GM23248 (cell line): ENCODE measurements at regions not wholly inside any gene's neighbourhood (a gene's known extent, or its start where the extent isn't known, plus 50 kb on each side); places are given as distances from the start of the nearest gene placed in this dataset.

Experiments
- DNase-seq: peaks from one replicate; pipeline ENCODE4 v3.0.0-alpha.2; 2015
- H2AFZ ChIP-seq: fragments of 200-600 bp; sonication (generic); 2 replicates; pipeline ENCODE4 v1.6.1; 2016; ENCODE audit warnings: antibody characterized with exemption
- H3F3A ChIP-seq: fragments of 200-600 bp; sonication (generic); 2 replicates; pipeline ENCODE4 v1.6.1; 2016; ENCODE audit warnings: mild to moderate bottlenecking, antibody characterized with exemption, mixed run types; ENCODE audit not compliant: insufficient read depth
- H3K27ac ChIP-seq: fragments of 200-600 bp; sonication (generic); 2 replicates; pipeline ENCODE4 v1.5.1; 2016; ENCODE audit warnings: mild to moderate bottlenecking
- H3K27me3 ChIP-seq: fragments of 200-600 bp; sonication (generic); replicated peaks from 2 replicates; pipeline ENCODE4 v1.6.1; 2016; ENCODE audit warnings: mild to moderate bottlenecking; ENCODE audit not compliant: insufficient read depth
- H3K36me3 ChIP-seq: fragments of 200-600 bp; sonication (generic); 2 replicates; pipeline ENCODE4 v1.6.1; 2016; ENCODE audit warnings: low read depth, mild to moderate bottlenecking
- H3K4me1 ChIP-seq: fragments of 200-600 bp; sonication (generic); 2 replicates; pipeline ENCODE4 v1.6.1; 2016; ENCODE audit warnings: mild to moderate bottlenecking; ENCODE audit not compliant: insufficient read depth
- H3K4me2 ChIP-seq: fragments of 200-600 bp; sonication (generic); one replicate; pipeline ENCODE4 v1.6.1; 2016; ENCODE audit warnings: mild to moderate bottlenecking; ENCODE audit not compliant: unreplicated experiment
- H3K4me3 ChIP-seq: fragments of 200-600 bp; sonication (generic); 2 replicates; pipeline ENCODE4 v1.5.1; 2016; ENCODE audit warnings: mild to moderate bottlenecking
- H3K79me2 ChIP-seq: fragments of 200-600 bp; sonication (generic); 2 replicates; pipeline ENCODE4 v1.6.1; 2016; ENCODE audit warnings: mild to moderate bottlenecking; ENCODE audit not compliant: insufficient read depth
- H3K9ac ChIP-seq: fragments of 200-600 bp; sonication (generic); 2 replicates; pipeline ENCODE4 v1.6.1; 2016; ENCODE audit warnings: mild to moderate bottlenecking
- H3K9me2 ChIP-seq: fragments of 200-600 bp; sonication (generic); 2 replicates; pipeline ENCODE4 v1.6.1; 2016; ENCODE audit warnings: mixed run types, mild to moderate bottlenecking, moderate library complexity; ENCODE audit not compliant: insufficient read depth
- H3K9me3 ChIP-seq: fragments of 200-600 bp; sonication (generic); one replicate; pipeline ENCODE4 v1.6.1; 2017; ENCODE audit warnings: low read depth
- H4K20me1 ChIP-seq: fragments of 200-600 bp; sonication (generic); 2 replicates; pipeline ENCODE4 v1.6.0; 2016; ENCODE audit not compliant: insufficient read depth
- EZH2 ChIP-seq: fragments of 200-600 bp; sonication (generic); IDR thresholded peaks from 2 replicates; pipeline ENCODE4 v1.6.1; 2018; ENCODE audit warnings: antibody characterized with exemption, mild to moderate bottlenecking; ENCODE audit not compliant: insufficient read depth, poor library complexity, severe bottlenecking
- EZH2phosphoT487 ChIP-seq: fragments of 200-600 bp; sonication (generic); IDR thresholded peaks from 2 replicates; pipeline ENCODE4 v1.6.1; 2018; ENCODE audit warnings: antibody characterized with exemption, moderate library complexity, mild to moderate bottlenecking, low read depth; ENCODE audit not compliant: insufficient read depth
- WGBS, 2 experiments: methylation state at CpG; one replicate each; pipeline ENCODE4 v1.1.6; 2015 to 2017; ENCODE audit warnings: low lambda C conversion rate in 2 of 2, low coverage in 1 of 2; ENCODE audit errors: missing lambda C conversion rate in 2 of 2; 5-methylcytosine and 5-hydroxymethylcytosine counted together
- in situ Hi-C: fragments of 300-500 bp; cut with MboI; formaldehyde crosslinking; loops from 2 replicates; pipeline ENCODE4 v1.15.0; 2020

GRCh38 chr16:14337303-14338191, 266.4 kb downstream of the MRTFB start:
- Histone ChIP-seq H3K79me2 (no peaks in the 10 kb centered on the region), H3K9ac (peak overlapping the region; percentile 12; the same call in 1 of the 2 replicates), H3K4me1 (peaks cover 10% of the 10 kb centered on the region), H2AFZ (no peak overlapping the region), H3K9me2 (no peaks in the 10 kb centered on the region), H3K4me3 (peak overlapping the region; percentile 34), H3K9me3 (no peaks in the 10 kb centered on the region), H3F3A (peaks cover 16% of the 10 kb centered on the region; the same call in 1 of the 2 replicates), H3K27ac (peak overlapping the region; percentile 10; the same call in 1 of the 2 replicates), H3K4me2 (peak overlapping the region; percentile 44), H3K27me3 (no peaks in the 10 kb centered on the region), H4K20me1 (no peaks in the 10 kb centered on the region), H3K36me3 (no peaks in the 10 kb centered on the region)
- peak; percentile 67 for DNase-seq
- TF ChIP-seq EZH2phosphoT487 (no peak), EZH2 (no peak)
- WGBS, 2 experiments, result 18 to 19% methylated on average over 22 of the region's 22 CpGs
- in situ Hi-C loops, result no loop called here

DNA sequence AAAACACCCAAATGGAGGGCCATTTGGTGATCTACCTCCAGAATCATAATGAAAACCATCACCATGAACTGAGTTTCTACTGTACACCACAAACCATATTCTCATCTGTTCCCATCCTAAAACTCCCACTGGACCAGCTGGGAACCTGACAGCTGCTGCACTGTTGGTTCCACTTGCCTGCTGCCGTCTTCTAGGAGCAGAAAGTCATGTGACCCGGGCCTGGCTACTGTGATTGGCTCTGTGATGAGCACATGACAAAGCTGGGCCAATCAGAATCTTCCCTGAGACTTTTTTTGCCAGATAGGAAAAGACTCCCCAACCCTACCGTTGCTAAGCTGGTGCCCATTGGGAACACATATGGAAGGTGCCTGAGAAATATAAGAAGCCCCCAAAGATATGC, 264.2 kb downstream of the MRTFB start:
- 63 to 75% methylated on average over 3 of the region's 3 CpGs for WGBS, 2 experiments
- Histone ChIP-seq H3K36me3 (peaks cover 1% of the 10 kb centered on the region; the same call in 1 of the 2 replicates), H3K4me3 (no peak overlapping the region), H3K9me2 (no peaks in the 10 kb centered on the region), H3K9me3 (no peaks in the 10 kb centered on the region), H3K27ac (no peak overlapping the region), H3K27me3 (no peaks in the 10 kb centered on the region), H3K79me2 (no peaks in the 10 kb centered on the region), H3F3A (peaks cover 20% of the 10 kb centered on the region), H3K9ac (no peak overlapping the region), H3K4me1 (peaks cover 10% of the 10 kb centered on the region), H2AFZ (no peak overlapping the region), H4K20me1 (no peaks in the 10 kb centered on the region), H3K4me2 (no peak overlapping the region)
- no peak for TF ChIP-seq EZH2phosphoT487
- in situ Hi-C loops, result no loop called here
- DNase-seq, result peak; percentile 20

DNA sequence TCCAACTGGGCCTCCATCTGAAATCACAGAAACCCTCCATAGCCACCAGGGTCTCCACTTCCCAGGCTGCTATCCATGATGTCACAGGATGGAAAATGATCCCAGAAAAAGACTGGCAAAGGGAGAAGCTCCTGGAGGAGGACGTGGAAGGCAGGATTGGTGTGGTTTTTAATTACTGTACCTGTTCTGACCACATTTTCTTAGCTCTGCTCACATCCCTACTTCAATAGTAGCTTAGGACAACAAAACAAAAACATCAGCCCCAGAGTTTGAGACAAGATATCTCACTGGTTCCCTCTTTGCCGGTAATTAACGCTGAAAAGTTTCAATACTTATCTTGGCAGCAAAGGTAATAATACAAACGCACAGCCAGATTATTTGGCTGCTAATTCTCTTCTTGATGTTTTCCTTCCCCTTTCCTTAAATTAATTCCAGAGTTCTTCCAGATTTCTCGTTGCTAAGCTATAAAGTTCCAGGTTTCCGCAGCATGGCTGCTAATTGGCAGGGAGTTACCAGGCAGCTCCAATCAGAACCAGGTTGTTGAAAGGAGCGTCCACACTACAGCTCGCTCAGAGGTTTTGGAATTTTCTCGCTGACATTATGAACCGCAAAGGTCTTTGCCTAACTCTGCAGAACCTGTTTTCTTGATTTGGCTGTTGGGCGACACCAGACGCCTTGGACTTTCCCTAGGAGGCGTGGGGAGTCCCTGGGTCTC, 263.4 kb downstream of the MRTFB start:
- H3K4me2 ChIP-seq, result peak overlapping the region; percentile 51
- H3K4me3 ChIP-seq, result peak overlapping the region; percentile 39
- TF ChIP-seq EZH2 (no peak), EZH2phosphoT487 (no peak)
- 13 to 15% methylated on average over 13 of the region's 13 CpGs for WGBS, 2 experiments
- no peak overlapping the region for H2AFZ ChIP-seq
- peak overlapping the region; percentile 34; the same call in 1 of the 2 replicates for H3K9ac ChIP-seq
- H3K27ac ChIP-seq, result no peak overlapping the region
- in situ Hi-C loops, result no loop called here
- no peaks in the 10 kb centered on the region for H3K27me3 ChIP-seq
- no peaks in the 10 kb centered on the region for H4K20me1 ChIP-seq
- peaks cover 10% of the 10 kb centered on the region for H3K4me1 ChIP-seq
- H3K9me3 ChIP-seq, result no peaks in the 10 kb centered on the region
- peak; percentile 52 for DNase-seq
- peaks cover 4% of the 10 kb centered on the region; the same call in 1 of the 2 replicates for H3K79me2 ChIP-seq
- H3K36me3 ChIP-seq, result peaks cover 8% of the 10 kb centered on the region
- H3K9me2 ChIP-seq, result no peaks in the 10 kb centered on the region
- peaks cover 20% of the 10 kb centered on the region for H3F3A ChIP-seq

DNA sequence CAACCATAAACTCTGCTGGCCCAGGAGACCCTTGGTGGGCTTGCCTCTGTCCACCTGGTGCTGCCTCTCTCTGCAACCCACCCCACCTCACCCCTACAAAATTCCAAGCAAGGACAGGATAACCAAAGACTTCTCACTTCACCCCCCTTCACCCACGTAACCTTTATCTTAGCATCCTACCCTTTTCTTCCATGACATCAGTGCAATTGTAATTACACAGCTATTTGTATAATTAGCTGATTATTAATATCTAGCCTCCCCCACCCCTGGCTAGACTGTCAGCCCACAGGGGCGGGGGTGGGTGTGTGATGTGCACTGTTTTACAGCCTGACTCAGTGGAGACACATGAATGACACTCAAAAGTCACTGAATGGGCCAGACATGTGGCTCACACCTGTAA, 262.2 kb downstream of the MRTFB start:
- TF ChIP-seq EZH2phosphoT487, result no peak
- no peak for TF ChIP-seq EZH2
- Histone ChIP-seq H4K20me1 (no peaks in the 10 kb centered on the region), H2AFZ (no peak overlapping the region), H3K9me2 (no peaks in the 10 kb centered on the region), H3K9me3 (no peaks in the 10 kb centered on the region), H3K27me3 (no peaks in the 10 kb centered on the region), H3K79me2 (peaks cover 11% of the 10 kb centered on the region), H3F3A (peaks cover 20% of the 10 kb centered on the region), H3K36me3 (peaks cover 13% of the 10 kb centered on the region), H3K4me1 (peaks cover 10% of the 10 kb centered on the region), H3K27ac (no peak overlapping the region), H3K9ac (no peak overlapping the region), H3K4me2 (no peak overlapping the region), H3K4me3 (no peak overlapping the region)
- in situ Hi-C loops, result no loop called here
- no peak for DNase-seq
- 71 to 73% methylated on average over 2 of the region's 2 CpGs for WGBS, 2 experiments
